ENCODE measurements at regions not wholly inside any gene's neighbourhood (a gene's known extent, or its start where the extent isn't known, plus 50 kb on each side); places are given as distances from the start of the nearest gene placed in this dataset.
"Not testable (repeated sequence)": the region's sequence is repeated elsewhere in the genome, so short reads cannot be mapped to it uniquely, and the experiment has no call there.

DNA sequence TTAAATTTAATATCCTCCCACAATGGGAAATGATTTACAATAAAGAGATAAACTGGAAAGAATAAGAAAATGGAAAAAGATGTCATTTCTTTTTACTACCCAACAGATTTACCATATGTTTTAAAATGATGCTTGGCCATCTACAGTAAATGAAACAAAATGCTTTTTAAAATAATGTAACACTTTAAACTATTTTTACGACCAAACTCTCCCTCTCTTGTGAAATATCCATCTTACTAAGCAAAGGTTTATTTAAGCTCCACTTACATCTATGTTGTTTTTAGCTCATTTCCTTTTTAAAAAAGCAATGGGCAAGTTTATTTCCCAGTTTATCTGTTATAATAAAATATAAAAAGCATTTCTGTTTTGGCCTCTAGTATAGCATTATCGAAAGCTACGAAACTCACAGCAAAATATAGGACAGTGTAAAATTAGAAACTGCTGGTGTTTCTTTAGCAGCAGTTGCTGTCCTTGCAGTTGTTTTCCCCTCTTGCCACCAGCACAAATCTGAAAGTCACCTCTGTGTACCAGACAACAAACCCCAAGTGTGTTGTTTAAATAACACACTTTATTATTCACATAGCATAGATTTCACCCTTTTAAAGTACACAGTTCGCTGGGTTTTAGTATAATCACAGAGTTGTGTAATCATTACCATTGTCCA, 195.1 kb downstream of the CDRT15L2 start:
- peak; percentile 81 for DNase-seq (ENCODE audit: insufficient read length, low spot score, missing footprints)
- TF ChIP-seq, protein P1, sequence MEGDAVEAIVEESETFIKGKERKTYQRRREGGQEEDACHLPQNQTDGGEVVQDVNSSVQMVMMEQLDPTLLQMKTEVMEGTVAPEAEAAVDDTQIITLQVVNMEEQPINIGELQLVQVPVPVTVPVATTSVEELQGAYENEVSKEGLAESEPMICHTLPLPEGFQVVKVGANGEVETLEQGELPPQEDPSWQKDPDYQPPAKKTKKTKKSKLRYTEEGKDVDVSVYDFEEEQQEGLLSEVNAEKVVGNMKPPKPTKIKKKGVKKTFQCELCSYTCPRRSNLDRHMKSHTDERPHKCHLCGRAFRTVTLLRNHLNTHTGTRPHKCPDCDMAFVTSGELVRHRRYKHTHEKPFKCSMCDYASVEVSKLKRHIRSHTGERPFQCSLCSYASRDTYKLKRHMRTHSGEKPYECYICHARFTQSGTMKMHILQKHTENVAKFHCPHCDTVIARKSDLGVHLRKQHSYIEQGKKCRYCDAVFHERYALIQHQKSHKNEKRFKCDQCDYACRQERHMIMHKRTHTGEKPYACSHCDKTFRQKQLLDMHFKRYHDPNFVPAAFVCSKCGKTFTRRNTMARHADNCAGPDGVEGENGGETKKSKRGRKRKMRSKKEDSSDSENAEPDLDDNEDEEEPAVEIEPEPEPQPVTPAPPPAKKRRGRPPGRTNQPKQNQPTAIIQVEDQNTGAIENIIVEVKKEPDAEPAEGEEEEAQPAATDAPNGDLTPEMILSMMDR (IDR thresholded peaks at IDR 0.05; ENCODE audit: extremely low read depth, low read depth, low read length) = no peak
- H3K79me2 ChIP-seq (ENCODE audit: insufficient read depth, low read length) = no peaks in the 10 kb centered on the region
- no peaks in the 10 kb centered on the region for H3K36me3 ChIP-seq (ENCODE audit: insufficient read depth, low read length)
- peak overlapping the region; percentile 32 for H2AFZ ChIP-seq (ENCODE audit: low read length)
- no peaks in the 10 kb centered on the region for H3K27me3 ChIP-seq (ENCODE audit: insufficient read depth, low read length)
- peak overlapping the region; percentile 23 for H3K4me3 ChIP-seq (ENCODE audit: insufficient read depth, low read length)
- H3K4me1 ChIP-seq (ENCODE audit: insufficient read depth, low read length) = peaks cover 5% of the 10 kb centered on the region
- H3K4me2 ChIP-seq (ENCODE audit: insufficient read depth, low read length) = peak overlapping the region; percentile 52
- H3K9me3 ChIP-seq (ENCODE audit: low read depth, low read length) = no peaks in the 10 kb centered on the region
- H3K27ac ChIP-seq (ENCODE audit: low read depth, low read length) = no peak overlapping the region
- H4K20me1 ChIP-seq (ENCODE audit: insufficient read depth, low read length) = no peaks in the 10 kb centered on the region

DNA sequence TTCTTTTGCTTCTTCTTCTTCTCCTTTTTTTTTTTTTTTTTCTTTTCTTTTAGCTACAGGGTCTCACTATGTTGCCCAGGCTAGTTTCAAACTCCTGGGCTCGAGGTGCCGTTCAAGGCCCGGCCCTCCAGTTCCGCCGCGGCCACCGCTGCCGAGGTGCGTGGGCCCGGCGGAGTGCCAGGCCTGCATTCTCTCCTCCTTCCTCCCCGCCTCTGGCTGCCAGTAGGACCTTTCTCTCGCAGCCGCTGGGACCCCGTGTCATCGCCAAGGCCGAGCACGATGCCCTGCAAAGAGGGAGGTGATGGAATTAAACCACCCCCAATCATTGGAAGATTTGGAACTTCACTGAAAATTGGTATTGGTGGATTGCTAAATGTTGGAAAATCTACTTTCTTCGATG, 195.8 kb downstream of the CDRT15L2 start:
- Histone ChIP-seq H3K27me3 (ENCODE audit: insufficient read depth, low read length) (no peaks in the 10 kb centered on the region), H3K9me3 (ENCODE audit: low read depth, low read length) (no peaks in the 10 kb centered on the region), H3K4me1 (ENCODE audit: insufficient read depth, low read length) (peaks cover 5% of the 10 kb centered on the region), H3K36me3 (ENCODE audit: insufficient read depth, low read length) (no peaks in the 10 kb centered on the region), H2AFZ (ENCODE audit: low read length) (no peak overlapping the region), H3K79me2 (ENCODE audit: insufficient read depth, low read length) (no peaks in the 10 kb centered on the region), H3K27ac (ENCODE audit: low read depth, low read length) (no peak overlapping the region), H3K4me3 (ENCODE audit: insufficient read depth, low read length) (no peak overlapping the region), H3K4me2 (ENCODE audit: insufficient read depth, low read length) (peak overlapping the region; percentile 52), H4K20me1 (ENCODE audit: insufficient read depth, low read length) (no peaks in the 10 kb centered on the region)
- DNase-seq (ENCODE audit: insufficient read length, low spot score, missing footprints) = no peak
- TF ChIP-seq, protein P1 (IDR thresholded peaks at IDR 0.05; ENCODE audit: extremely low read depth, low read depth, low read length) = no peak

- Histone ChIP-seq H3K27ac (ENCODE audit: low read depth, low read length) (no peak overlapping the region), H4K20me1 (ENCODE audit: insufficient read depth, low read length) (no peaks in the 10 kb centered on the region), H3K27me3 (ENCODE audit: insufficient read depth, low read length) (no peaks in the 10 kb centered on the region), H2AFZ (ENCODE audit: low read length) (no peak overlapping the region), H3K4me3 (ENCODE audit: insufficient read depth, low read length) (no peak overlapping the region), H3K79me2 (ENCODE audit: insufficient read depth, low read length) (no peaks in the 10 kb centered on the region), H3K4me1 (ENCODE audit: insufficient read depth, low read length) (peaks cover 5% of the 10 kb centered on the region), H3K4me2 (ENCODE audit: insufficient read depth, low read length) (no peak overlapping the region), H3K9me3 (ENCODE audit: low read depth, low read length) (no peaks in the 10 kb centered on the region), H3K36me3 (ENCODE audit: insufficient read depth, low read length) (no peaks in the 10 kb centered on the region)
- no peak for DNase-seq (ENCODE audit: insufficient read length, low spot score, missing footprints)
- TF ChIP-seq, protein P1 (IDR thresholded peaks at IDR 0.05; ENCODE audit: extremely low read depth, low read depth, low read length) = no peak
Observed at GRCh38 chr17:20779521-20779920, 200.0 kb downstream of the CDRT15L2 start.

DNA sequence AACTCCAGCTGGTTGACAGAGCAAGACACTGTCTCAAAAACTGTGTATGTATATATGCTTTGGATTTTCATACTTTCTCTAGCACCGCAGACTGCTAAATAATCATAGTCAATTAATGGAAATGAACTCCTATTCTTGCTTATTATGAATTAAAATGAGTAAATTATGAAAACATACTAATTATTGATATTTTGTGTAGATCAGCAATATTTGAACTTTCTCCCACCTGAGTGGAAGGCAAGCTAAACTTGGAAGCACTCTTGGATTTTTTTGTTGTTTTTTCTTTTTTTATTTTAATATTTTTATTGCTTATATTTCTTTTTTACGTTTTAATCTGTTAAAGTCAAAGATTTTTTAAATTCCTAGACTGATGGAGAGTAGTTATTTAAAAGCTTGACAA, 201.7 kb downstream of the CDRT15L2 start:
- H3K4me1 ChIP-seq (ENCODE audit: insufficient read depth, low read length) = no peaks in the 10 kb centered on the region
- TF ChIP-seq, protein P1 (IDR thresholded peaks at IDR 0.05; ENCODE audit: extremely low read depth, low read depth, low read length) = no peak
- no peak for DNase-seq (ENCODE audit: insufficient read length, low spot score, missing footprints)
- no peaks in the 10 kb centered on the region for H3K36me3 ChIP-seq (ENCODE audit: insufficient read depth, low read length)
- no peaks in the 10 kb centered on the region for H3K27me3 ChIP-seq (ENCODE audit: insufficient read depth, low read length)
- no peaks in the 10 kb centered on the region for H3K79me2 ChIP-seq (ENCODE audit: insufficient read depth, low read length)
- H3K4me2 ChIP-seq (ENCODE audit: insufficient read depth, low read length) = no peak overlapping the region
- no peak overlapping the region for H2AFZ ChIP-seq (ENCODE audit: low read length)
- no peaks in the 10 kb centered on the region for H3K9me3 ChIP-seq (ENCODE audit: low read depth, low read length)
- H3K4me3 ChIP-seq (ENCODE audit: insufficient read depth, low read length) = no peak overlapping the region
- H3K27ac ChIP-seq (ENCODE audit: low read depth, low read length) = no peak overlapping the region
- no peaks in the 10 kb centered on the region for H4K20me1 ChIP-seq (ENCODE audit: insufficient read depth, low read length)

GRCh38 chr17:20781869-20782268, 202.3 kb downstream of the CDRT15L2 start:
- H3K27me3 ChIP-seq (ENCODE audit: insufficient read depth, low read length); H3K27ac ChIP-seq (ENCODE audit: low read depth, low read length); H3K4me3 ChIP-seq (ENCODE audit: insufficient read depth, low read length); H3K36me3 ChIP-seq (ENCODE audit: insufficient read depth, low read length); H3K4me2 ChIP-seq (ENCODE audit: insufficient read depth, low read length); H4K20me1 ChIP-seq (ENCODE audit: insufficient read depth, low read length); DNase-seq (ENCODE audit: insufficient read length, low spot score, missing footprints); H3K9me3 ChIP-seq (ENCODE audit: low read depth, low read length); H2AFZ ChIP-seq (ENCODE audit: low read length); H3K79me2 ChIP-seq (ENCODE audit: insufficient read depth, low read length); H3K4me1 ChIP-seq (ENCODE audit: insufficient read depth, low read length): not testable (repeated sequence)

Data from osteoblast (primary cell).